SJCRH30 (cell line): ENCODE measurements at regions not wholly inside any gene's neighbourhood (a gene's known extent, or its start where the extent isn't known, plus 50 kb on each side); places are given as distances from the start of the nearest gene placed in this dataset.

Source experiments
- DNase-seq, 2 experiments: peaks; one replicate each; pipeline ENCODE4 v3.0.0-alpha.2; 2015 to 2020
- H3K27ac ChIP-seq: fragments of 250-450 bp; sonication (Bioruptor Pico); 2 replicates; pipeline ENCODE4 v1.5.1; 2020; ENCODE audit warnings: mild to moderate bottlenecking, moderate library complexity
- H3K27me3 ChIP-seq: fragments of 250-450 bp; sonication (Bioruptor Pico); 2 replicates; pipeline ENCODE4 v1.5.1; 2020; ENCODE audit warnings: mild to moderate bottlenecking, moderate library complexity
- H3K36me3 ChIP-seq: fragments of 250-450 bp; sonication (Bioruptor Pico); 2 replicates; pipeline ENCODE4 v1.5.1; 2020; ENCODE audit warnings: mild to moderate bottlenecking, moderate library complexity
- H3K4me1 ChIP-seq: fragments of 250-450 bp; sonication (Bioruptor Pico); 2 replicates; pipeline ENCODE4 v1.5.1; 2020; ENCODE audit warnings: mild to moderate bottlenecking, moderate library complexity
- H3K4me3 ChIP-seq: fragments of 250-450 bp; sonication (Bioruptor Pico); 2 replicates; pipeline ENCODE4 v1.5.1; 2020; ENCODE audit warnings: mild to moderate bottlenecking, moderate library complexity
- H3K9me3 ChIP-seq: fragments of 250-450 bp; sonication (Bioruptor Pico); replicated peaks from 2 replicates; pipeline ENCODE4 v1.5.1; 2020; ENCODE audit warnings: mild to moderate bottlenecking, moderate library complexity

DNA sequence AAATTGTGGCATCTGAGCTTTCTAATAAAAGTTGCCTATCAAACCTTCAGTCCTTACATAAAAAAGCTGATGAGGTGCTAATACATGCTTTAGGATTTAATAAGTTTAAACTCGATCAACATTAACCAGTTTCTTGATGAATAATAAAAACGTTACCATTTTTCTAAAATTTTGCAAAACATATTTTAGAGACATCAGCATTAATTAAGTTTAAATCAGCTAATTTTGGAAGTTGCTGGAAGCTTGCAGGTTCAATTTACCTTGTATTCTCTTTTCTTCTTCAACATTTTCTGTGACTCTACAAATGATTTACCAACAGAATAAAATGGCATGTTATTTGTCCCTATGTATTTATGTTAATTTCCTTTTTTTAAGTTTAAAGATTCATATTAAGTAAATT is 365.3 kb upstream of the OPRM1 start:
- DNase-seq = no peak
- no peaks in the 10 kb centered on the region for H3K36me3 ChIP-seq
- no peaks in the 10 kb centered on the region for H3K27me3 ChIP-seq
- no peaks in the 10 kb centered on the region for H3K4me1 ChIP-seq
- no peak overlapping the region for H3K4me3 ChIP-seq
- no peaks in the 10 kb centered on the region for H3K9me3 ChIP-seq
- H3K27ac ChIP-seq = no peak overlapping the region

DNA sequence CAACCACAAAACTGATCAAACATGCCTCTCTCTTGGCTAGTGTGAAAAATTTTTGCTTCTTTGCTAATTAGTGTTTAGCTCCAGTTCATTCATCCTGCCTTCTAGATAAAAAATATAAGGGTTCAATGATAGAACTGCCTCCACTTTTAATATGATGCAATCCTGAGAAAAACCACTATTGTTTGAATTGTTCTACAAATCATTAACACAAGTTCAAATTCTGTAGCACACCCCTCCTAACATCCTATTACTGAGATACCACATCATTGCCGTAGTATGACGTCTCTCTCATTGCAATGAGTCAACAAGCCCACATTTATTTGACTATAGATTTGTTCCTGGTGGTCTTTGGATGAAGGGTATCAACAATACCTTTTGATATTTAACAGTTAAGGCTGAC is 365.8 kb upstream of the OPRM1 start:
- Histone ChIP-seq H3K27me3 (no peaks in the 10 kb centered on the region), H3K4me3 (no peak overlapping the region), H3K4me1 (no peaks in the 10 kb centered on the region), H3K36me3 (no peaks in the 10 kb centered on the region), H3K27ac (no peak overlapping the region), H3K9me3 (no peaks in the 10 kb centered on the region)
- DNase-seq = no peak

DNA sequence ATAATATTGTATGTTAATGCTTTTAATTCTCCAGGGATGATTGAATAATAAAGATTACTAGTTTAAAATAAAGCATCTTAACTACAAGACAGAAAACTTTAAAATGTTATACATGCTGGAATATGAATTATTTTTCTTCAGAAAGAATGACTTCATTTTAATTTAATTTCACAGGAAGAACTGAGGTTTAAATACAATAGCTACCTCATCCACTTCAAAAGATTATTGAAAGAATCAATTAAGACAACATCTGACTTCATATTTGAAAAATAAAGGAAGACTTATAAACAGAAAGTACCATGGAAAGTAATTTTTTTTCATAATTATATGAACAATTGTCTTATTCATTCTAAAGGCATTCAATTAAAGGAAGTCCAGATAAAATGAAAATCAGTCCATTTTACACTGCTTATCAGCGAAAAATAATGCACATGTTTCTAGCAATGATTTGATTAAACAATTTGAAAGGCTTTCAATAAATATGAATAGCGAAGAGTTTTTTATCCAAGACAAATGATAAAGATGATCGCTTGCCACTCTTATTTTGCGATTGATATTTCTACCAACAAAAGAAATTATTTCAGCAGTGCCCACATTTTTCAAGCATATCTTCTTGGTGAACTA is 368.5 kb upstream of the OPRM1 start:
- Histone ChIP-seq H3K4me3 (no peak overlapping the region), H3K9me3 (no peaks in the 10 kb centered on the region), H3K4me1 (no peaks in the 10 kb centered on the region), H3K36me3 (no peaks in the 10 kb centered on the region), H3K27me3 (no peaks in the 10 kb centered on the region), H3K27ac (no peak overlapping the region)
- DNase-seq = no peak

DNA sequence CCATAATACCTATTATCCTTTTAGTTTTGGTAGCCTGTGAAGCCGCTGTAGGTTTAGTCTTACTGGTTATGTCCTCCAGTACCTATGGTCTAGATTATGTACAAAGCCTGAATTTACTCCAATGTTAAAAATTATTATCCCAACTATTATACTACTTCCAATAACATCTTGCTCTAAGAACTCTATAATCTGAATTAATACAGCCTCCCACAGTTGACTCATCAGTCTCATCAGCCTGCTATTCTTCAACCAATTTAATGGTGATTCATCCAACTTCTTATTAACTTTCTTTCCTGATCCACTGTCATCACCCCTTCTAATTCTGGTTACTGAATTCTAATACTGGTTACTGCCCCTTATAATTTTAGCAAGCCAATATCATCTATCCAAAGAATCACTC is 370.3 kb upstream of the OPRM1 start:
- H3K27me3 ChIP-seq = no peaks in the 10 kb centered on the region
- no peak overlapping the region for H3K4me3 ChIP-seq
- no peak overlapping the region for H3K27ac ChIP-seq
- no peaks in the 10 kb centered on the region for H3K4me1 ChIP-seq
- DNase-seq = no peak
- no peaks in the 10 kb centered on the region for H3K36me3 ChIP-seq
- no peaks in the 10 kb centered on the region for H3K9me3 ChIP-seq

DNA sequence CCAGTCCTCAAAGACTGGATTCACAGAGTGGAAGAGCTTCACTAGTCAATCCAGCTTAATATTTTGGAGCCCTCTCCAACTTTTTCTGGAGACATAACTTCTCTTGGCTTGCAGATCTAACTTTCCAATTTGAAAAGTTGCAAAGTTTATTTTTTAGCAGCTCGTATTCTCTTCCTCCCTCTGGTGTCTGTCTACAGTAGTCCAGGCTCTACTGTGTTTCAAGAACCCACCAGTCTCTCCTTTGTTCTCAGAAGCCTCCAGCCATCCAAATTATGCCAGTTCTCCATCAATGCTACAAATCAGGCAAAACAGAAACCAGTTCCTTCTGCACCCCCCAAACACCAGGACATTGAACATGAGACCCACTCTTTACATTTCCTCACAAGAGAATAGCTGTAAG is 376.1 kb upstream of the OPRM1 start:
- Histone ChIP-seq H3K27me3 (no peaks in the 10 kb centered on the region), H3K4me1 (no peaks in the 10 kb centered on the region), H3K36me3 (no peaks in the 10 kb centered on the region), H3K9me3 (no peaks in the 10 kb centered on the region), H3K4me3 (no peak overlapping the region), H3K27ac (no peak overlapping the region)
- no peak for DNase-seq

DNA sequence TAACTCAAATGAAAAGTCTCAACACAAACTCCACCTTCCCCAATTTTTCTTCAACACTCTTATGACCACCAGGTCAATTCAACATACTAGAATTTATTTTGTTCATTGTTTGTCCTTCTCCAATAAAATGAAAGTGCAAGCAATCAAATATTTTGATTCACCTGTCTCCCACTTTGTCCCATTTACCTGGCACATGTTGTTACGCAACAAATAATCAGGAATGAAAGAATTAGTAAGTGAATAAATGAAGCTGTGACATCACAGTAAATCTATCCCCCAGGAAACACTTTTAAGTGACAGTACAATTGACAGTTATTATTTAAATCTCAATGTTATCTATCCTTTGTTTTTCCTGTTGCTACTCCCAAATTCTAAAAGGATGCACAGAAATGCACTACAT is 393.7 kb upstream of the OPRM1 start:
- DNase-seq = no peak
- H3K27me3 ChIP-seq = no peaks in the 10 kb centered on the region
- H3K9me3 ChIP-seq = no peaks in the 10 kb centered on the region
- no peaks in the 10 kb centered on the region for H3K4me1 ChIP-seq
- H3K4me3 ChIP-seq = no peak overlapping the region
- H3K27ac ChIP-seq = no peak overlapping the region
- no peaks in the 10 kb centered on the region for H3K36me3 ChIP-seq

DNA sequence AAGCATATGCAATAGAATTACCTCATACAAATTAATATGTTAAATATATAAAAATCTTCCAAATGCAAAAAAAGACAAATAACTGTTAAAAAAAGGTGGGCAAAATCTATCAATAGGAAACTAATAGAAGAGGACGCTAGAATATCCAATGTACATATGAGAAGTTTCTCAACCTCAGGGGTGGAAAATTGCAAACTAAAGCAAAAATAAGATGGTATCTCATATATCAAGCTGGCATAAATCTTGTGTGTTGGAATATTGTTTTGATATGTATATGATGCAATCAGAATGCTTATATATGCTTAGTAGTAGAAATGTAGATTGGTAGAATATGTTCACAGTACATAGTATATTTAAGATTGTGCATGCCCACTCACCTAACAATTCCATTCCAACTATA is 395.0 kb upstream of the OPRM1 start:
- no peak for DNase-seq
- H3K9me3 ChIP-seq = no peaks in the 10 kb centered on the region
- H3K27me3 ChIP-seq = no peaks in the 10 kb centered on the region
- H3K36me3 ChIP-seq = no peaks in the 10 kb centered on the region
- no peak overlapping the region for H3K27ac ChIP-seq
- H3K4me3 ChIP-seq = no peak overlapping the region
- H3K4me1 ChIP-seq = no peaks in the 10 kb centered on the region

DNA sequence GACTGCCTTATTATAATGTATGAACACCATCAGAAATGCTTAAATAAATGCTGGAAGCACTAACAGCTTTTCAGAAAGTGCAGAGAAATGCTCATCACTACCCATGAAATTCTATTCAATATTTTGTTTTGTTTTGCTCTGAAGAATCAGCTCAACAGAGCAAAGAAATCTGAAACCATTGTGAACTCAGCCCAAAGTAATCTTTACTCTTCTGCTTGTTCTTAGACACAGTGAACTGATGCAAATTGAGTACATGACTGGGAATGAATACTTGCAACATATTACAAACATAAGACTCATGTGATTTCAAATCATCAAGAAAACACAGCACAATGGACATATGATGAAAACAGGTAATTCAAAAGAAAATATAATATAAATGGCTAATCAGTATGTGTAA is 404.6 kb upstream of the OPRM1 start:
- H3K4me3 ChIP-seq = no peak overlapping the region
- no peaks in the 10 kb centered on the region for H3K36me3 ChIP-seq
- H3K27ac ChIP-seq = no peak overlapping the region
- DNase-seq = no peak
- H3K9me3 ChIP-seq = no peaks in the 10 kb centered on the region
- H3K4me1 ChIP-seq = no peaks in the 10 kb centered on the region
- H3K27me3 ChIP-seq = no peaks in the 10 kb centered on the region

DNA sequence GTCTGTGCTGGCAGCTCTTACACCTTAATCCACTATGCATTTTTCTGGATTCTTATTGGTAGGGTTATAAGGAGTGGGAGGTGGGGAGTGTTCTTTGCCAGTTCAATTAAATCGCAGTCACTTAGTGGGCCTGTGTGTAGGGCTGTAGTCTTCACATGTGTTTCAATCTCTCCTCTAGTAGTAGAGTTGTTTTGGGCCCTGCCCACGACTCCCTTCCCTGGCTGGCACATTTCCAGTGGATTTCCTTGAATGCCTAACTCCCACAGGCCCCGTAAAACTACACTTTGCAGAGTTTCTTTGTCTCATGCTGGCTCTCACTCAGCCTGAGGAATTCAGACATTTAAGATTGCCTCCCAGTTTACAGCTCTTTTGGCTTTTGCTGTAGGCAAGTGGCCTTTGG is 414.0 kb upstream of the OPRM1 start:
- H3K27me3 ChIP-seq = no peaks in the 10 kb centered on the region
- H3K4me1 ChIP-seq = peaks cover 3% of the 10 kb centered on the region; the same call in 1 of the 2 replicates
- no peaks in the 10 kb centered on the region for H3K36me3 ChIP-seq
- no peak overlapping the region for H3K4me3 ChIP-seq
- peak; percentile 72 to 88 for DNase-seq
- H3K27ac ChIP-seq = no peak overlapping the region
- H3K9me3 ChIP-seq = no peaks in the 10 kb centered on the region; the same call in 1 of the 2 replicates

DNA sequence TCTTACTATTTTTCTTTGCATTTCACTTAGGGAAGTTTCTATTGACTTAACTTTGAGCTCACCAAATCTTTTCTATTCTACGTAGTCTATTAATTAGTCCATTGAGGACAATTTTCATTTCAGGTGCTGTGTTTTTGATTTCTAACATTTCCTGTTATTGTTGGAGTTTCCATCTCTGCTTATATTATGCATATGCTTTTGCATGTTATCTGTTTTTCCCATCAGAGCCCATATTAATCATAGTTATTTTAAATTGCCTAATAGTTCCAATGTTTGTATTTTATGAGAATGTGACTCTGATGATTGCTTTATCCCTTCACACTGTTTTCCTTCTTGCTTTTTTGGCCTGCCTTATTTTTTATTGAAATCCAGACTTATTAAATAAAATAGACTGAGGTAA is 414.5 kb upstream of the OPRM1 start:
- H3K27ac ChIP-seq = no peak overlapping the region
- no peaks in the 10 kb centered on the region; the same call in 1 of the 2 replicates for H3K9me3 ChIP-seq
- DNase-seq = no peak
- no peak overlapping the region for H3K4me3 ChIP-seq
- no peaks in the 10 kb centered on the region for H3K27me3 ChIP-seq
- H3K36me3 ChIP-seq = no peaks in the 10 kb centered on the region
- peaks cover 4% of the 10 kb centered on the region; the same call in 1 of the 2 replicates for H3K4me1 ChIP-seq

DNA sequence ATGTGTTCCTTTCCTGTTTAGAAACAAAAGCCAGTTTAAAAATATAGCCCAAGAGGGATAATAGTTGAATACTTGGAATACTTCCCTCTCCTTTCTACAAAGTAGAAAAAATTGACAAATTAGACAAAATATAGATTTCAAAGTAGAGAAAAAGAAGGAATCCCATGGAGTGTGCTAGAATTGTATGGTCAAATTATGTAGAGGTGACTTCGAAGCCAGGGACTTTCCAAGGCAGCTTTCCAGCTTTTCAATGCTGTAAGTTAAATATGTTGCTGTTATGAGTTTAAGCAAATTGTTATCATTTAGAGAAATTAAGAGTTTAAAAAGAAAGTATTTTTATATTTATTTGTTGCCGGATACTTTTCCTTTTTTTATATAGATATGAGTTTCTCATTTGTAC is 415.5 kb upstream of the OPRM1 start:
- DNase-seq = no peak
- Histone ChIP-seq H3K36me3 (no peaks in the 10 kb centered on the region), H3K9me3 (no peaks in the 10 kb centered on the region), H3K27ac (no peak overlapping the region), H3K4me1 (peaks cover 14% of the 10 kb centered on the region), H3K4me3 (no peak overlapping the region), H3K27me3 (no peaks in the 10 kb centered on the region)

DNA sequence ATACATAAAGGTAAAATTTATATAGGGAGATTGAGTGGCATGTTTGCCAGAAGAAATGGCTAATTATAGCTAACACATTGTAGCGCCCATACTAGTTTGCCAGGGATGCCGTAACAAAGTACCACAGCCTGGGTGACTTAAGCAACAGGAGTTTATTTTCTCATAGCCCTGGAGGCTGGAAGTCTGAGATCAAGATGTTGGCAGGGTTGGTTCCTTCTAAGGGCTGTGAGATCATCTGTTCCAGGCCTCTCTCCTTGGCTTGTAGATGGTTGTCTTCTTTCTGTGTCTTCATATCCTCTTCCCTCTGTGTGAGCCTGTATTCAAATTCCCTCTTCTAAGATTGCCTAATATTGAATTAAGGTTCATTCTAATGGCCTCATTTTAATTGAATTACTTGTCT is 417.5 kb upstream of the OPRM1 start:
- no peak overlapping the region for H3K27ac ChIP-seq
- H3K27me3 ChIP-seq = no peaks in the 10 kb centered on the region
- peaks cover 15% of the 10 kb centered on the region for H3K4me1 ChIP-seq
- no peak overlapping the region for H3K4me3 ChIP-seq
- H3K9me3 ChIP-seq = no peaks in the 10 kb centered on the region
- DNase-seq = no peak
- no peaks in the 10 kb centered on the region for H3K36me3 ChIP-seq

DNA sequence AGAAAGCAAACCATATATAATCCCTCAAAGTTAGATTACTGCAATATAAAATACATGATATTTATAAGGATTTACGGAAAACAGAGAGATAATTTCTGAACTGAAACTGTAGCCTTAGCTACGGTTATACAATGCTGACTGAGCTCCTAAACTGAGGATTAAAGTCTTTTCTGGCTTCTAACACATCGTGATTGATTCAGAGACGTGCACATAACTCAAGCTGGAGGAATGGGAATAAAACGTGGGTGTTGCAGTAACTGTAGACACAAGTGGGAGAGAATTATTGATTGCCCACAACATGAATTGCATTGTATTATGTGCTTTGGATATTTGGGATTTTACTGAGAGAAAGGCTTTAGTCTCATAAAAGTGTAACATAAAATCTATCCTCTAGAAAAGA is 418.0 kb upstream of the OPRM1 start:
- Histone ChIP-seq H3K4me3 (no peak overlapping the region), H3K9me3 (no peaks in the 10 kb centered on the region), H3K27ac (no peak overlapping the region), H3K27me3 (no peaks in the 10 kb centered on the region), H3K4me1 (peaks cover 15% of the 10 kb centered on the region), H3K36me3 (no peaks in the 10 kb centered on the region)
- no peak for DNase-seq

DNA sequence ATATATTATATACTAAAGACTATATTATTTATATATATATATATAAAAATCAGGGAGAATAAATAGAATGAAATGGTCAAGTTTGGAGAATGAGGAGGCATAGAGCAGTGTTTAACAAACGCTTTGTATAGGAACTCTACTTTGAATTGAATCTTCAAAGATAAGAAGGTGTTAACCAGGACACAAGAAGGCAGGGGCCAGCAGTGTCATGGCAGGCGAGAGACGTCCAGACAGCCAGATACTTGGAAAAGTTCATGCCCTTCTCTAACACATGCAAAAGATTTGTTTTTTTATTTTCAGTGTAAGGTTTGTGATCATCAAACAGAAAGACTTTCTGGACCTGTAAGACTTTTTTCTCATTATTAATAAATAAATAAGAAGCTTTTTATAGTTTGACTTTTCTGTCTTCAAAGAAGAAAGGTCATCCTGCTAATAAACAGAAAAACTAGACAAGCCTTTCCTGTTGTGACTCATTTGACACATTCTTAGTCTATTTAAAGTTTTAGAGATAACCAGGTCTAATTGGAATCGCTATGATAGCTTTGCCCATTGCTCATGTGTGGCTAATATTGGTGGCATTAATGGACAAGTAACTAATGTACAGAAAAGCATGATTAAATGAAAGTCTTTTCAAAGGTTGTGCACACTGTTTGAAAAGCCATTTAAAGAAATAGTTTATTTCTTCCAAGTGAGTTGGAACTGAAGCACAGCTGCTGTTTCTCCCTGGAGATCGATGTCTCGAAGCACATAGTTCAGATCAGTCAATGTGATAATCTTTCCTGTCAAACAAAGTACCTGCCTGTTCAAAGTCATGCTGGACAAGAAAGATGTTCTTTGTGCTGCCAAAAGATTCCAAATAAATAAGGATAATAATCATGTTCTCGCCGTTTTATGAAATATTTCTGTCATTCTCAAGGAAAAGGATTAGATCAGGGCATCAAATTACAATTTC is 420.4 kb upstream of the OPRM1 start:
- Histone ChIP-seq H3K27ac (peak overlapping the region; percentile 3; the same call in 1 of the 2 replicates), H3K36me3 (no peaks in the 10 kb centered on the region), H3K4me3 (peak overlapping the region; percentile 31), H3K27me3 (no peaks in the 10 kb centered on the region), H3K4me1 (peaks cover 12% of the 10 kb centered on the region; the same call in 1 of the 2 replicates), H3K9me3 (no peaks in the 10 kb centered on the region)
- peak in 1 of 2 experiments; percentile 33 for DNase-seq

DNA sequence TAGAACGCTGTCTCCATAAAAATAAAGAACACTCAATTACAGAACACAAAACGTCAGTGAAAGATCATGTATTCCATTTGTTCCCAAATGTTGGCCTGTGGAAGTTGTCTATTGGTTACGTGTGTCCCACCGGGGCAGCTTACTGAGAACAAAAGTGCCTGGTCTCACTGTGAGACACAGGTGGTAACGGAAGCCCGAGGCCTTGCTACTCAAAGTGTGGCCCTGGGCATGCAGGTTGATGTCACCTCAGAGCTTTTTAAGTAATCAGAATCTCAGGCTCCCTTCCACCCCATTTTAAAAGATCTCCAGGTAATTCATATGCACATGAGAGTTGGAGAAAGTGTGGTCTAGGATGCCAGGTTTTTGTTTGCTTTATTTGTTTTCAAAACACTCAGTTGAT is 422.5 kb upstream of the OPRM1 start:
- H3K36me3 ChIP-seq = no peaks in the 10 kb centered on the region
- DNase-seq = no peak
- peaks cover 12% of the 10 kb centered on the region; the same call in 1 of the 2 replicates for H3K4me1 ChIP-seq
- H3K27ac ChIP-seq = no peak overlapping the region
- no peaks in the 10 kb centered on the region for H3K9me3 ChIP-seq
- no peaks in the 10 kb centered on the region for H3K27me3 ChIP-seq
- H3K4me3 ChIP-seq = no peak overlapping the region
